ENCODE measurements at regions not wholly inside any gene's neighbourhood (a gene's known extent, or its start where the extent isn't known, plus 50 kb on each side); places are given as distances from the start of the nearest gene placed in this dataset.

DNA sequence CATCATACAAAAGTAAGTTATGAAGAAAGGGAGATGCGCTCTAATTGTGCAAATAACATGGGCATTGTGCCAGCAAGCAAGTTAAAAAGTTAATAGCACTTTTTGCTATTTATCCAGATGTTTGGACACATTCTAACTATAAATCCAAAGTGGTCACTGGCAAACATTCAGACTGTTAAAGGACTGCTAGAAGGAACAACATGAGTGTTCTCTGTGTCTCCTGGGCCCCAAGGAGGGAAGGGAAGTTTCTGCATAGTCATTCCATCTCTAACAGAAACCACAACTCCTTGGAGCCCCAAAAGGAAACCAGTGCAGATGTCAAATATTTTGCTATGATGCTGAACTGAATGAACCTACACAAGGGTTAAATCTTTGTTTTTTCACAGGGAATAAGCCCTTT lies 213.3 kb upstream of the HNRNPA3 start:
- Histone ChIP-seq H3K4me1 (peaks cover 13% of the 10 kb centered on the region; the same call in 1 of the 3 replicates), H3K4me2 (no peak overlapping the region), H3K4me3 (no peak overlapping the region), H3K9me3 (no peaks in the 10 kb centered on the region), H3K27ac (no peak overlapping the region)
- 84% methylated on average over 1 of the region's 1 CpG for WGBS (ENCODE audit: missing lambda C conversion rate)
- ChIA-PET CTCF (no interaction called here), POLR2A (no interaction called here)
- no peak for DNase-seq (ENCODE audit: low read depth in 1 of 2, low spot score in 1 of 2)
- TF ChIP-seq ZSCAN20 (CRISPR knock-in tag; IDR thresholded peaks at IDR 0.05) (no peak), CHD2 (IDR thresholded peaks at IDR 0.05; ENCODE audit: low read length, partially characterized antibody) (no peak), CHD4 (IDR thresholded peaks at IDR 0.05; ENCODE audit: borderline replicate concordance) (no peak), CBX8 (IDR thresholded peaks at IDR 0.05) (no peak), ZNF302 (CRISPR knock-in tag; IDR thresholded peaks at IDR 0.05) (no peak), HOXA7 (CRISPR knock-in tag; IDR thresholded peaks at IDR 0.05) (no peak), MAFK (IDR thresholded peaks at IDR 0.05; ENCODE audit: partially characterized antibody) (no peak), HOXB5 (CRISPR knock-in tag; IDR thresholded peaks at IDR 0.05) (no peak), CEBPB (IDR thresholded peaks at IDR 0.05) (no peak), NR3C1 (IDR thresholded peaks at IDR 0.05) (no peak), FOSL2 (IDR thresholded peaks at IDR 0.05) (no peak), FOSL2 (CRISPR knock-in tag; IDR thresholded peaks at IDR 0.05) (no peak), ZFP36 (IDR thresholded peaks at IDR 0.05; ENCODE audit: borderline replicate concordance, partially characterized antibody) (no peak)
- TF ChIP-seq, protein P1, sequence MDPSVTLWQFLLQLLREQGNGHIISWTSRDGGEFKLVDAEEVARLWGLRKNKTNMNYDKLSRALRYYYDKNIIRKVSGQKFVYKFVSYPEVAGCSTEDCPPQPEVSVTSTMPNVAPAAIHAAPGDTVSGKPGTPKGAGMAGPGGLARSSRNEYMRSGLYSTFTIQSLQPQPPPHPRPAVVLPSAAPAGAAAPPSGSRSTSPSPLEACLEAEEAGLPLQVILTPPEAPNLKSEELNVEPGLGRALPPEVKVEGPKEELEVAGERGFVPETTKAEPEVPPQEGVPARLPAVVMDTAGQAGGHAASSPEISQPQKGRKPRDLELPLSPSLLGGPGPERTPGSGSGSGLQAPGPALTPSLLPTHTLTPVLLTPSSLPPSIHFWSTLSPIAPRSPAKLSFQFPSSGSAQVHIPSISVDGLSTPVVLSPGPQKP (IDR thresholded peaks at IDR 0.05; ENCODE audit: low read depth, low read length), result no peak
- TF ChIP-seq, protein P2, sequence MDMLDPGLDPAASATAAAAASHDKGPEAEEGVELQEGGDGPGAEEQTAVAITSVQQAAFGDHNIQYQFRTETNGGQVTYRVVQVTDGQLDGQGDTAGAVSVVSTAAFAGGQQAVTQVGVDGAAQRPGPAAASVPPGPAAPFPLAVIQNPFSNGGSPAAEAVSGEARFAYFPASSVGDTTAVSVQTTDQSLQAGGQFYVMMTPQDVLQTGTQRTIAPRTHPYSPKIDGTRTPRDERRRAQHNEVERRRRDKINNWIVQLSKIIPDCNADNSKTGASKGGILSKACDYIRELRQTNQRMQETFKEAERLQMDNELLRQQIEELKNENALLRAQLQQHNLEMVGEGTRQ (IDR thresholded peaks at IDR 0.05), result no peak
- TF ChIP-seq, protein P3, sequence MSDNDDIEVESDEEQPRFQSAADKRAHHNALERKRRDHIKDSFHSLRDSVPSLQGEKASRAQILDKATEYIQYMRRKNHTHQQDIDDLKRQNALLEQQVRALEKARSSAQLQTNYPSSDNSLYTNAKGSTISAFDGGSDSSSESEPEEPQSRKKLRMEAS (IDR thresholded peaks at IDR 0.05), result no peak
- TF ChIP-seq, protein P4, sequence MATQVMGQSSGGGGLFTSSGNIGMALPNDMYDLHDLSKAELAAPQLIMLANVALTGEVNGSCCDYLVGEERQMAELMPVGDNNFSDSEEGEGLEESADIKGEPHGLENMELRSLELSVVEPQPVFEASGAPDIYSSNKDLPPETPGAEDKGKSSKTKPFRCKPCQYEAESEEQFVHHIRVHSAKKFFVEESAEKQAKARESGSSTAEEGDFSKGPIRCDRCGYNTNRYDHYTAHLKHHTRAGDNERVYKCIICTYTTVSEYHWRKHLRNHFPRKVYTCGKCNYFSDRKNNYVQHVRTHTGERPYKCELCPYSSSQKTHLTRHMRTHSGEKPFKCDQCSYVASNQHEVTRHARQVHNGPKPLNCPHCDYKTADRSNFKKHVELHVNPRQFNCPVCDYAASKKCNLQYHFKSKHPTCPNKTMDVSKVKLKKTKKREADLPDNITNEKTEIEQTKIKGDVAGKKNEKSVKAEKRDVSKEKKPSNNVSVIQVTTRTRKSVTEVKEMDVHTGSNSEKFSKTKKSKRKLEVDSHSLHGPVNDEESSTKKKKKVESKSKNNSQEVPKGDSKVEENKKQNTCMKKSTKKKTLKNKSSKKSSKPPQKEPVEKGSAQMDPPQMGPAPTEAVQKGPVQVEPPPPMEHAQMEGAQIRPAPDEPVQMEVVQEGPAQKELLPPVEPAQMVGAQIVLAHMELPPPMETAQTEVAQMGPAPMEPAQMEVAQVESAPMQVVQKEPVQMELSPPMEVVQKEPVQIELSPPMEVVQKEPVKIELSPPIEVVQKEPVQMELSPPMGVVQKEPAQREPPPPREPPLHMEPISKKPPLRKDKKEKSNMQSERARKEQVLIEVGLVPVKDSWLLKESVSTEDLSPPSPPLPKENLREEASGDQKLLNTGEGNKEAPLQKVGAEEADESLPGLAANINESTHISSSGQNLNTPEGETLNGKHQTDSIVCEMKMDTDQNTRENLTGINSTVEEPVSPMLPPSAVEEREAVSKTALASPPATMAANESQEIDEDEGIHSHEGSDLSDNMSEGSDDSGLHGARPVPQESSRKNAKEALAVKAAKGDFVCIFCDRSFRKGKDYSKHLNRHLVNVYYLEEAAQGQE (IDR thresholded peaks at IDR 0.05), result no peak
- TF ChIP-seq, protein P5, sequence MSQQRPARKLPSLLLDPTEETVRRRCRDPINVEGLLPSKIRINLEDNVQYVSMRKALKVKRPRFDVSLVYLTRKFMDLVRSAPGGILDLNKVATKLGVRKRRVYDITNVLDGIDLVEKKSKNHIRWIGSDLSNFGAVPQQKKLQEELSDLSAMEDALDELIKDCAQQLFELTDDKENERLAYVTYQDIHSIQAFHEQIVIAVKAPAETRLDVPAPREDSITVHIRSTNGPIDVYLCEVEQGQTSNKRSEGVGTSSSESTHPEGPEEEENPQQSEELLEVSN (IDR thresholded peaks at IDR 0.05; ENCODE audit: borderline replicate concordance, low read depth), result no peak
- TF ChIP-seq, protein P6, sequence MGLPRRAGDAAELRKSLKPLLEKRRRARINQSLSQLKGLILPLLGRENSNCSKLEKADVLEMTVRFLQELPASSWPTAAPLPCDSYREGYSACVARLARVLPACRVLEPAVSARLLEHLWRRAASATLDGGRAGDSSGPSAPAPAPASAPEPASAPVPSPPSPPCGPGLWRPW (IDR thresholded peaks at IDR 0.05), result no peak
- no peak for ATAC-seq
- FAIRE-seq, result no peak

DNA sequence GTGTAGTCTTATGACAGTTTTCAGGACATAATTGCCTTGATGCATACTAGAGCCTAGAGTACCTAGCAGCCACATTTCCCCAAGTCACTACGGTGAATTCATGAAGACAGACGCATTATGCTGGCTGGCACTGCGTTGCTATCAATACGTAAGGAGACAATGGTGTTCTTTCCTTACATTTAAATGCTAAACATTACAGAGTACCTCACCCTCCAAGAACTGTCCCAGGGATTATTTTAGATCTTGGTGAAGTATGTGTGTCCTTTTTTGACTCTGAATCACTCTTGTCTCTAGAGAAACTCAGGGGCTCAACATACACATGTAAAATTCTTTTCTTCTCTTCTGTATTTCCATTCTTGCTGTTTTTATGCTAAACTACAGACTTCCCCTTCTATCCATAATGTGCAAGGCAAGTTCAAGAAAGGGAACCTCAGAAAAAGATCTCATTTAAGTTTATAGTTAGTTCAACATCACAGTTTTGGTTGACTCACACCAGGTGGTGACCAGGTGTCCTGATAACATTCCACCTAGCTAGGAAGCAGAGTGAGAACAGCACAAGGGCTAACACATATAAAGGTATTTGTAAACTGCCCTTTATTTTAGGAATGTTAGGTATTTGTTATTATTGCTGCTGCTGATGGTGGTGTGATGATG lies 212.4 kb upstream of the HNRNPA3 start:
- POLR2A ChIA-PET, result no interaction called here
- CTCF ChIA-PET, result no interaction called here
- Histone ChIP-seq H3K27ac (no peak overlapping the region), H3K4me3 (no peak overlapping the region), H3K4me1 (peaks cover 13% of the 10 kb centered on the region; the same call in 1 of the 3 replicates), H3K9me3 (no peaks in the 10 kb centered on the region), H3K4me2 (no peak overlapping the region)
- WGBS (ENCODE audit: missing lambda C conversion rate), result 96% methylated on average over 4 of the region's 4 CpGs
- TF ChIP-seq, protein P1 (IDR thresholded peaks at IDR 0.05; ENCODE audit: low read depth, low read length), result no peak
- no peak for TF ChIP-seq NR3C1 (IDR thresholded peaks at IDR 0.05)
- TF ChIP-seq TP53 (CRISPR knock-in tag; IDR thresholded peaks at IDR 0.05), result no peak
- no peak for TF ChIP-seq JUN (IDR thresholded peaks at IDR 0.05)
- TF ChIP-seq HOXB13 (CRISPR knock-in tag; IDR thresholded peaks at IDR 0.05; ENCODE audit: low read depth), result no peak
- no peak for TF ChIP-seq RFX5 (IDR thresholded peaks at IDR 0.05)
- no peak for TF ChIP-seq JUNB (IDR thresholded peaks at IDR 0.05)
- no peak for TF ChIP-seq POLR2A (IDR thresholded peaks at IDR 0.05; ENCODE audit: low read length)
- no peak for TF ChIP-seq BHLHE40 (IDR thresholded peaks at IDR 0.05; ENCODE audit: low read depth, low read length)
- TF ChIP-seq NFE2L2 (conservative IDR thresholded peaks at IDR 0.05; ENCODE audit: low read length), result no peak
- FAIRE-seq, result no peak
- ATAC-seq, result no peak
- no peak for DNase-seq (ENCODE audit: low read depth in 1 of 2, low spot score in 1 of 2)

All from A549 (cell line).